HG03196 (cell line): ENCODE measurements at regions not wholly inside any gene's neighbourhood (a gene's known extent, or its start where the extent isn't known, plus 50 kb on each side); places are given as distances from the start of the nearest gene placed in this dataset.

Source experiments
- ATAC-seq: cut with Tn5 transposase; IDR thresholded peaks from one replicate; pipeline ENCODE4 v1.9.1; 2021; ENCODE audit not compliant: unreplicated experiment

- no peak for ATAC-seq
These were observed 420.7 kb downstream of the DAD1 start for GRCh38 chr14:22168092-22168955.

- ATAC-seq, result no peak
These were observed 424.4 kb downstream of the DAD1 start for GRCh38 chr14:22164616-22165015.

GRCh38 chr14:22163051-22163450 is 426.0 kb downstream of the DAD1 start:
- no peak for ATAC-seq

GRCh38 chr14:22159957-22160356 is 429.1 kb downstream of the DAD1 start:
- ATAC-seq, result no peak

- no peak for ATAC-seq
These were observed 429.9 kb downstream of the DAD1 start for GRCh38 chr14:22159099-22159498.

GRCh38 chr14:22158560-22158959 is 430.5 kb downstream of the DAD1 start:
- ATAC-seq, result no peak

- ATAC-seq, result no peak
These were observed 433.5 kb downstream of the DAD1 start for GRCh38 chr14:22155571-22155970.

GRCh38 chr14:22152903-22153302 is 436.1 kb downstream of the DAD1 start:
- ATAC-seq, result no peak

- ATAC-seq, result no peak
These were observed 436.7 kb downstream of the DAD1 start for GRCh38 chr14:22152161-22152870.

GRCh38 chr14:22151121-22151520 is 437.9 kb downstream of the DAD1 start:
- ATAC-seq, result no peak

- ATAC-seq, result no peak
These were observed 440.0 kb downstream of the DAD1 start for GRCh38 chr14:22149058-22149457.

GRCh38 chr14:22147716-22148115 is 441.3 kb downstream of the DAD1 start:
- ATAC-seq, result no peak

GRCh38 chr14:22143363-22143762 is 445.7 kb downstream of the DAD1 start:
- no peak for ATAC-seq

GRCh38 chr14:22140633-22141032 is 448.4 kb downstream of the DAD1 start:
- ATAC-seq, result no peak

- no peak for ATAC-seq
These were observed 457.1 kb downstream of the DAD1 start for GRCh38 chr14:22131749-22132476.

- no peak for ATAC-seq
These were observed 450.5 kb upstream of the OR4E1 start for GRCh38 chr14:22124073-22124613.

- no peak for ATAC-seq
These were observed 449.4 kb upstream of the OR4E1 start for GRCh38 chr14:22122829-22123560.

- no peak for ATAC-seq
These were observed 448.7 kb upstream of the OR4E1 start for GRCh38 chr14:22122227-22122818.

GRCh38 chr14:22118899-22119477 is 445.4 kb upstream of the OR4E1 start:
- ATAC-seq, result no peak

GRCh38 chr14:22113401-22113800 is 439.8 kb upstream of the OR4E1 start:
- no peak for ATAC-seq
